ENCODE measurements at regions not wholly inside any gene's neighbourhood (a gene's known extent, or its start where the extent isn't known, plus 50 kb on each side); places are given as distances from the start of the nearest gene placed in this dataset.

- TF ChIP-seq FOXM1 (IDR thresholded peaks at IDR 0.05; ENCODE audit: borderline replicate concordance) (no peak), ARNT (IDR thresholded peaks at IDR 0.05) (no peak), ELF4 (IDR thresholded peaks at IDR 0.05) (no peak), TARDBP (IDR thresholded peaks at IDR 0.05) (no peak)
Observed at GRCh38 chr2:11028407-11028916, 116.7 kb downstream of the KCNF1 start.

All from HEK293T (cell line).